Hepatocyte (in vitro differentiated cells): ENCODE measurements at regions not wholly inside any gene's neighbourhood (a gene's known extent, or its start where the extent isn't known, plus 50 kb on each side); places are given as distances from the start of the nearest gene placed in this dataset.

Experiments
- CTCF ChIP-seq: fragments of 200-600 bp; sonication (generic); IDR thresholded peaks from 2 replicates; pipeline ENCODE4 v1.5.1; 2016; ENCODE audit warnings: antibody characterized with exemption, mild to moderate bottlenecking; ENCODE audit not compliant: poor library complexity
- EZH2 ChIP-seq: fragments of 200-600 bp; sonication (generic); IDR thresholded peaks from 2 replicates; pipeline ENCODE4 v1.6.1; 2016; ENCODE audit warnings: antibody characterized with exemption, mild to moderate bottlenecking, borderline replicate concordance
- EZH2phosphoT487 ChIP-seq: fragments of 200-600 bp; sonication (generic); IDR thresholded peaks from one replicate; pipeline ENCODE4 v1.6.1; 2018; ENCODE audit warnings: antibody characterized with exemption, mild to moderate bottlenecking, low read depth, moderate library complexity; ENCODE audit not compliant: unreplicated experiment, severe bottlenecking

- no peak for TF ChIP-seq CTCF
- peak; percentile 76 for TF ChIP-seq EZH2
- no peak for TF ChIP-seq EZH2phosphoT487
Observed at GRCh38 chr7:32298408-32299132, 191.6 kb downstream of the LSM5 start.
